ENCODE measurements at regions not wholly inside any gene's neighbourhood (a gene's known extent, or its start where the extent isn't known, plus 50 kb on each side); places are given as distances from the start of the nearest gene placed in this dataset.
A peak's percentile ranks its signal among the peaks of the same experiment; 100 is the strongest.
"Not testable (repeated sequence)": the region's sequence is repeated elsewhere in the genome, so short reads cannot be mapped to it uniquely, and the experiment has no call there.

- H3K4me3 ChIP-seq: no peak overlapping the region
- H3K27ac ChIP-seq: no peak overlapping the region
Observed at GRCh38 chrX:45598861-45599260, 398.2 kb upstream of the DIPK2B start.

GRCh38 chrX:45596188-45596808, 395.6 kb upstream of the DIPK2B start:
- Histone ChIP-seq H3K4me3 (no peak overlapping the region), H3K27ac (no peak overlapping the region)

- Histone ChIP-seq H3K4me3 (no peak overlapping the region), H3K27ac (no peak overlapping the region)
Observed at GRCh38 chrX:45592101-45592500, 391.4 kb upstream of the DIPK2B start.

- Histone ChIP-seq H3K4me3 (no peak overlapping the region), H3K27ac (no peak overlapping the region)
Observed at GRCh38 chrX:45591650-45592049, 391.0 kb upstream of the DIPK2B start.

- H3K4me3 ChIP-seq: no peak overlapping the region
- no peak overlapping the region for H3K27ac ChIP-seq
Observed at GRCh38 chrX:45584717-45585116, 384.0 kb upstream of the DIPK2B start.

GRCh38 chrX:45577361-45577760, 376.7 kb upstream of the DIPK2B start:
- no peak overlapping the region for H3K27ac ChIP-seq
- H3K4me3 ChIP-seq: no peak overlapping the region

- Histone ChIP-seq H3K27ac (no peak overlapping the region), H3K4me3 (no peak overlapping the region)
Observed at GRCh38 chrX:45571453-45571852, 370.8 kb upstream of the DIPK2B start.

- Histone ChIP-seq H3K27ac (no peak overlapping the region), H3K4me3 (no peak overlapping the region)
Observed at GRCh38 chrX:45566456-45566855, 365.8 kb upstream of the DIPK2B start.

- Histone ChIP-seq H3K4me3 (no peak overlapping the region), H3K27ac (no peak overlapping the region)
Observed at GRCh38 chrX:45557387-45557786, 356.7 kb upstream of the DIPK2B start.

GRCh38 chrX:45554736-45555135, 354.1 kb upstream of the DIPK2B start:
- Histone ChIP-seq H3K27ac (no peak overlapping the region), H3K4me3 (no peak overlapping the region)

- Histone ChIP-seq H3K4me3 (no peak overlapping the region), H3K27ac (no peak overlapping the region)
Observed at GRCh38 chrX:45553417-45553816, 352.7 kb upstream of the DIPK2B start.

GRCh38 chrX:45546697-45547096, 346.0 kb upstream of the DIPK2B start:
- H3K27ac ChIP-seq, H3K4me3 ChIP-seq: not testable (repeated sequence)

- H3K27ac ChIP-seq: no peak overlapping the region
Observed at GRCh38 chrX:45540181-45540580, 339.5 kb upstream of the DIPK2B start.

GRCh38 chrX:45537936-45538335, 337.3 kb upstream of the DIPK2B start:
- H3K4me3 ChIP-seq: no peak overlapping the region
- no peak overlapping the region for H3K27ac ChIP-seq

More at GRCh38 chrX:45540181-45540580, 339.5 kb upstream of the DIPK2B start:
- H3K4me3 ChIP-seq: no peak overlapping the region

- H3K27ac ChIP-seq: no peak overlapping the region
- H3K4me3 ChIP-seq: no peak overlapping the region
Observed at GRCh38 chrX:45527834-45528233, 327.2 kb upstream of the DIPK2B start.

GRCh38 chrX:45524805-45525204, 324.1 kb upstream of the DIPK2B start:
- H3K4me3 ChIP-seq: no peak overlapping the region
- H3K27ac ChIP-seq: no peak overlapping the region

GRCh38 chrX:45524296-45524695, 323.6 kb upstream of the DIPK2B start:
- no peak overlapping the region for H3K27ac ChIP-seq
- H3K4me3 ChIP-seq: no peak overlapping the region

- no peak overlapping the region for H3K27ac ChIP-seq
- H3K4me3 ChIP-seq: no peak overlapping the region
Observed at GRCh38 chrX:45518552-45518951, 317.9 kb upstream of the DIPK2B start.

- no peak overlapping the region for H3K4me3 ChIP-seq
- no peak overlapping the region for H3K27ac ChIP-seq
Observed at GRCh38 chrX:45517090-45517973, 316.7 kb upstream of the DIPK2B start.

- H3K4me3 ChIP-seq: no peak overlapping the region
- H3K27ac ChIP-seq: peak overlapping the region in 12 of 21 experiments; percentile 10 to 69 (median 43)
Observed at GRCh38 chrX:45515262-45516215, 314.9 kb upstream of the DIPK2B start.

Data from skin epidermis (tissue), 12 donors.